A673 (cell line): ENCODE measurements at regions not wholly inside any gene's neighbourhood (a gene's known extent, or its start where the extent isn't known, plus 50 kb on each side); places are given as distances from the start of the nearest gene placed in this dataset.

Experiments
- CTCF ChIP-seq: fragments of 300-800, 200-600 bp; sonication (generic); conservative IDR thresholded peaks from 2 replicates; pipeline ENCODE4 v1.5.1; 2017; ENCODE audit warnings: low read depth, mild to moderate bottlenecking, antibody characterized with exemption, low read length, moderate library complexity, mixed read lengths
- EZH2 ChIP-seq: fragments of 200-600 bp; sonication (generic); IDR thresholded peaks from 2 replicates; pipeline ENCODE4 v1.6.1; 2017; ENCODE audit warnings: borderline replicate concordance, low read depth, mild to moderate bottlenecking, mixed read lengths, antibody characterized with exemption, low read length; ENCODE audit not compliant: poor library complexity, severe bottlenecking

- no peak for TF ChIP-seq EZH2
- no peak for TF ChIP-seq CTCF
Observed at GRCh38 chr2:56705713-56706112, 521.9 kb downstream of the CCDC85A start.
